Progenitor cell of endocrine pancreas (in vitro differentiated cells): ENCODE measurements at regions not wholly inside any gene's neighbourhood (a gene's known extent, or its start where the extent isn't known, plus 50 kb on each side); places are given as distances from the start of the nearest gene placed in this dataset.

Experiments used
- DNase-seq: peaks from one replicate; pipeline ENCODE4 v3.0.0; 2021; ENCODE audit warnings: low spot score; ENCODE audit not compliant: unreplicated experiment
- H3K27ac Mint-ChIP-seq: 2 replicates; pipeline ENCODE4 v1.8.0; 2021; ENCODE audit warnings: mild to moderate bottlenecking, moderate library complexity, mixed read lengths
- H3K27me3 Mint-ChIP-seq: 2 replicates; pipeline ENCODE4 v1.8.0; 2021; ENCODE audit warnings: mixed read lengths
- H3K36me3 Mint-ChIP-seq: 2 replicates; pipeline ENCODE4 v1.8.0; 2022; ENCODE audit warnings: mixed read lengths; ENCODE audit not compliant: insufficient read depth
- H3K4me1 Mint-ChIP-seq: 2 replicates; pipeline ENCODE4 v1.8.0; 2021; ENCODE audit warnings: low read depth, mixed read lengths
- H3K4me3 Mint-ChIP-seq: 2 replicates; pipeline ENCODE4 v1.8.0; 2021; ENCODE audit warnings: low read depth, mild to moderate bottlenecking, moderate library complexity, mixed read lengths
- H3K9me3 Mint-ChIP-seq: 2 replicates; pipeline ENCODE4 v1.8.0; 2021; ENCODE audit warnings: low read depth, mixed read lengths
- TF ChIP-seq, protein P1 (sequence below): fragments of 200-600 bp; sonication (generic); IDR thresholded peaks from one replicate; pipeline ENCODE4 v1.5.0; 2021; ENCODE audit warnings: antibody characterized with exemption, mild to moderate bottlenecking; ENCODE audit not compliant: unreplicated experiment

DNA sequence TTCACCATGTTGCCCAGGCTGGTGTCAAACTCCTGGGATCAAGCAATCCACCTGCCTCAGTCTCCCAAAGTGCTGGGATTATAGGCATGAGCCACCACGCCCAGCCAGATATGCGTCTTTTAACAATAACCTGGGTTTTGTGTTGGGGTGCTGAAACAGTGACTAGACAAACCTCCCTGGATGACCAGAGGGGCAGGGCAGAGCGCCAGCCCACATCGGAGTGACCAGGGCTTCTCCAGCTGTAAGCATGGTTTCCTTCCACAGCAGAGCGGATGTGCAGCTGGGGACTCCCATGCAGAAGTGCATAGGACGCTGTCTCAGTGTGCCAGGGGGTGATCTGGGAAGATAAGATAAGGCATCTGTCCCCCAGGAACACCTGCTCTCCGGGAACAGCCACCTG lies 244.9 kb downstream of the IRX2 start:
- no peak for DNase-seq
- H3K4me1 Mint-ChIP-seq = no peaks in the 10 kb centered on the region
- no peaks in the 10 kb centered on the region for H3K36me3 Mint-ChIP-seq
- H3K4me3 Mint-ChIP-seq = no peak overlapping the region
- peaks cover 42% of the 10 kb centered on the region for H3K27me3 Mint-ChIP-seq
- TF ChIP-seq, protein P1, sequence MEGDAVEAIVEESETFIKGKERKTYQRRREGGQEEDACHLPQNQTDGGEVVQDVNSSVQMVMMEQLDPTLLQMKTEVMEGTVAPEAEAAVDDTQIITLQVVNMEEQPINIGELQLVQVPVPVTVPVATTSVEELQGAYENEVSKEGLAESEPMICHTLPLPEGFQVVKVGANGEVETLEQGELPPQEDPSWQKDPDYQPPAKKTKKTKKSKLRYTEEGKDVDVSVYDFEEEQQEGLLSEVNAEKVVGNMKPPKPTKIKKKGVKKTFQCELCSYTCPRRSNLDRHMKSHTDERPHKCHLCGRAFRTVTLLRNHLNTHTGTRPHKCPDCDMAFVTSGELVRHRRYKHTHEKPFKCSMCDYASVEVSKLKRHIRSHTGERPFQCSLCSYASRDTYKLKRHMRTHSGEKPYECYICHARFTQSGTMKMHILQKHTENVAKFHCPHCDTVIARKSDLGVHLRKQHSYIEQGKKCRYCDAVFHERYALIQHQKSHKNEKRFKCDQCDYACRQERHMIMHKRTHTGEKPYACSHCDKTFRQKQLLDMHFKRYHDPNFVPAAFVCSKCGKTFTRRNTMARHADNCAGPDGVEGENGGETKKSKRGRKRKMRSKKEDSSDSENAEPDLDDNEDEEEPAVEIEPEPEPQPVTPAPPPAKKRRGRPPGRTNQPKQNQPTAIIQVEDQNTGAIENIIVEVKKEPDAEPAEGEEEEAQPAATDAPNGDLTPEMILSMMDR = no peak
- no peaks in the 10 kb centered on the region for H3K9me3 Mint-ChIP-seq
- H3K27ac Mint-ChIP-seq = no peak overlapping the region

DNA sequence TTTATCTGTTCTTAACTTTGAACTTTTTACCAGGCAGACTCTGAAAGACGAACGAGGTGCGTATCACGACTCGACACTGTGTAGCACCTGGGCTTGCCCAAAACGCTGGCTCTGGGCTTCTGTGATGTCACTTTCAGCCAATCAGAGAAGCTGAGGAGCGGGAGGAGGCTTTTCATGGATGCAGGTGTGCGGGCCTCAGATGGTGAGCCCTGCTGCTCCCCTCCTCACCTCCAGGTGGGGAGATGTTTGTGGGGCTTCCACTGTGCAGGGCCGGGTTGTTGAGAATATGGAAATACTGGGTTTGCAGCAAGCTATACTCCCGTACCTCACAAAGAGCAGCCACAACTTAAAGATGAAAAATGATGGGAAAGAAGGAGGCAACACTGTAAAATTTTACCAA lies 246.3 kb downstream of the IRX2 start:
- Mint-ChIP-seq H3K4me3 (no peak overlapping the region), H3K4me1 (no peaks in the 10 kb centered on the region), H3K27me3 (peaks cover 30% of the 10 kb centered on the region), H3K36me3 (no peaks in the 10 kb centered on the region), H3K27ac (no peak overlapping the region), H3K9me3 (peaks cover 5% of the 10 kb centered on the region)
- no peak for DNase-seq
- TF ChIP-seq, protein P1 = no peak

DNA sequence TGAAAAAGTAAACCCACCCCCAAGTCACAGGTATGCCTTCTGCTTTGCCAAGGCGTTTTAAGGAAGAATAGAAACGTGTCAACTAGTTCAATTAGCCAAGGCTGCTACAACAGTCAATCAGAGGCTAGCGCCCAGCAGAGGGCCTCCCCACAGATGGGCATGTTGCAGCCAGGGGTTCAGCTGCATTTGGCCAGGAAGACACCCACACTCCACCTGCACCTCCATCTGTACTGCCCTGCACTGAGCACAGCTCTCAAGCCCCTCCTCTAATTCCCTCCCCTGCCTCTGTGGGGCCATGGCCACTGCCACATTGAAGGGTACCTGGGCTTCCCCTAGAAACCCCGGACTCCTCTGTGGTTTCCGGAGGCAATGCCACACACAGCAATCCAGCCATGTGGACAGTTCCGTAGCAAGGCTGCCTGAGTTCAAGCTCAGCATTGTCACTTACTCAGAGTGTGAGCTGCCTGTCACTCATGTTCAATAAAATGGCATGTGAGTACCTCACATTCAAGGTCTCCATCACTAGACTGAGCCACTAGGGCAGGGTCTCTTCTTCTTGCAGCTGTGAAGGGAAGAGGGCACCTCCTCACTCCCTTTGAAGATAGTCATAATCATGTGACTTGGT lies 248.4 kb downstream of the IRX2 start:
- H3K36me3 Mint-ChIP-seq = peaks cover 1% of the 10 kb centered on the region
- no peak for DNase-seq
- peaks cover 13% of the 10 kb centered on the region for H3K9me3 Mint-ChIP-seq
- peaks cover 5% of the 10 kb centered on the region for H3K4me1 Mint-ChIP-seq
- H3K27me3 Mint-ChIP-seq = peaks cover 14% of the 10 kb centered on the region
- TF ChIP-seq, protein P1 = no peak
- no peak overlapping the region for H3K27ac Mint-ChIP-seq
- no peak overlapping the region for H3K4me3 Mint-ChIP-seq

DNA sequence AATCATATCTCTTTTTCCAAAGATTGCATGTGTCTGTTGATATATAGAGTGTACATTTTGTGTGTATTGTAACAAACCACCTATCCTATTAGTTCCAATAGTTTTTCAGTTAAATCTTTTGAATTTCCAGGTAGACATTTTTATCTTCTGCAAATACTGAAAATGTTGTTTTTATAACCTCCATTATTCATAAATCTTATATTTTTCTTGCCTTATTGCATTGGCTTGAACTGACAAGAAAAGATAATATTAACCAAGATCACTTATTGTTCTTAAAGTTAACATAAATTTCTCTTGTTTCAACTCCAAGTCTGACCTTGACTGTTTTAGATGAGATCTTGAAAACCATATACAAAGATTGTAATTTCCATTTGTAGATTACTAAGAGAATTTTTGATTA lies 251.6 kb downstream of the IRX2 start:
- Mint-ChIP-seq H3K36me3 (peaks cover 1% of the 10 kb centered on the region), H3K27ac (no peak overlapping the region), H3K27me3 (peaks cover 3% of the 10 kb centered on the region), H3K9me3 (peaks cover 13% of the 10 kb centered on the region), H3K4me1 (peaks cover 19% of the 10 kb centered on the region), H3K4me3 (no peak overlapping the region)
- TF ChIP-seq, protein P1 = no peak
- DNase-seq = no peak

DNA sequence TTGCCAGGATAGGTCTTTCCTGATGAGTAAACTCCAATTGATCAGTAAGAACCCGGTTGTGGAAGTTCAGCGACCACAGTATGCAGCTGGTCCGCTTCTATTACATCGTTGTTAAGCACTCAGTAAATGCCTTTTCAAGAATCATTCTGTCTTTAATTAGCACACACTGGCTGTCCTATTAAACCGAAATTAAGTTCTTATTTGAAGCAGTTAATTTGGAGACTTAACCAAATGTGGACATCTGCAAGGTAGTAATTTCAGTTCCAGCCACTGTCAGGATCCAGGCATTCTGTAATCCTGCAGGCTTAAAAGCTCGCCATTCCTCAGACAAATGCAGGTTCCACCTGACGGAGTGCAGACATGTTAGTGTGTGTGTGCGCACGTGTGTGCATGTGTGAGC lies 254.6 kb downstream of the IRX2 start:
- TF ChIP-seq, protein P1 = no peak
- Mint-ChIP-seq H3K27me3 (peaks cover 4% of the 10 kb centered on the region), H3K36me3 (peaks cover 1% of the 10 kb centered on the region), H3K9me3 (peaks cover 13% of the 10 kb centered on the region), H3K27ac (peak overlapping the region; percentile 65), H3K4me3 (no peak overlapping the region), H3K4me1 (peaks cover 19% of the 10 kb centered on the region)
- DNase-seq = no peak
